SIG-M5 treated with dmso at 0.1 percent for 504 hours (cell line): ENCODE measurements at regions not wholly inside any gene's neighbourhood (a gene's known extent, or its start where the extent isn't known, plus 50 kb on each side); places are given as distances from the start of the nearest gene placed in this dataset.
"Not testable (repeated sequence)": the region's sequence is repeated elsewhere in the genome, so short reads cannot be mapped to it uniquely, and the experiment has no call there.

Experiments
- DNase-seq: peaks from one replicate; lab custom pipeline; 2025; ENCODE audit not compliant: unreplicated experiment; lab: John Stamatoyannopoulos, UW

DNA sequence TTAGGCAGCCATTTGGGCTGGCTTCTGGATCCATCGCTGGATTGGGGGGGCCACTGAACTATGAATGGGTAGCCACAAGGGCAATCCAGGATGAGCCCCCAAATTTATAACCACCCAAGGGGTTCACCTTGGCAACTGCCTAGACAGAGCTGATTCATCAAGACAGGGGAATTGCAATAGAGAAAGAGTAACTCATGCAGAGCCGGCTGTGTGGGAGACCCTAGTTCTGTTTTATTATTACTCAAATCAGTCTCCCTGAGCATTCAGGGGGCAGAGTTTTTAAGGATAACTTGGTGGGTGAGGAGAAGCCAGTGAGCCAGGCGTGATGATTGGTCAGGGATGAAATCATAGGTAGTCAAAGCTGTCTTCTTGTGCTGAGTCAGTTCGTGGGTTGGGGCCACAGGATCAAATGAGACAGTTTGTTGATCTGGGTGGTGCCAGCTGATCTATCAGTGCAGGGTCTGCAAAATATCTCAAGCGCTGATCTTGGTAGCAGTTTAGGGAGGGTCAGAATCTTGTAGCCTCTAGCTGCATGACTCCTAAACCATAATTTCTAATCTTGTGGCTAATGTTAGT is 57.9 kb downstream of the DNAJB9 start:
- DNase-seq, result no peak

- no peak for DNase-seq
Observed at GRCh38 chr7:108628678-108629077, 59.0 kb downstream of the DNAJB9 start.

GRCh38 chr7:108629651-108630400 is 60.2 kb downstream of the DNAJB9 start:
- DNase-seq, result no peak

DNA sequence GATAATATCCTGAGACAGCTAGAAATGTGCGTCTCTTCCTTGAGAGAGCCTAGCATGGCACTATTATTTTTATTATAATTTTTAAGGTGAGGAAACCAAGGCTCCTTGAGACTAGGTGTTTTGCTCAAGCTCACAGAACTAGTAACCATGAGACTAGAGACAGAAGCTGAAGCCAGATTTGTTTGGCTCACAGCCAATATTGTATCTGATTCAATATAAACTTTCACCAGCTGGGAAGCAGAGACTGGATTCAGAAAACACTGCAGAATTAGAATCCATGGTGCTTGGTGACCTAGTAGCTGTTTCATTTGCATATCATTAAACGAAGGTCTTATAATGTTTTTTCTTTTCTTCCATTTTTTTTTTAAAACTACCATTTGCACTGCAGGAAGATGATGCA is 64.4 kb downstream of the DNAJB9 start:
- no peak for DNase-seq

DNA sequence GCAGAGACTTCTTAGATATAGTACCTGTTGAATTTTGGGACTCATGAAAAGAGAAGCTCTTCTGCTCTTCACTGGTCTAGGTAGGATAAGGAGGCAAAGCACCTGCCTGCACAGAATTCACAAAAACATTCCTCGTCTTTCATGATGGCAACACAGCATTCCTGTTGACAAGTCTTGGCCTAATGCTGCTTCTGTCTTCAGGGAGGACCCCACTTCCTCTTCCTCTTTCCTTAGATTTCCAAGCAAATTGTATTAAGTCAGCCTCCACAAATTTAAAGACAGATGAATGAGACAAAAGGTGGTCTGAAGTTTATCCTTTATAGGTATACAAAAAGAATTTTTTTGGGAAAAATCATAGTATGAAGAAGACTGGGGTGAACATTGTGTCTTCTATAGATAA is 64.9 kb downstream of the DNAJB9 start:
- DNase-seq, result no peak

- DNase-seq, result no peak
Observed at GRCh38 chr7:108637049-108637621, 67.5 kb downstream of the DNAJB9 start.

- DNase-seq, result no peak
Observed at GRCh38 chr7:108642126-108642525, 72.5 kb downstream of the DNAJB9 start.

DNA sequence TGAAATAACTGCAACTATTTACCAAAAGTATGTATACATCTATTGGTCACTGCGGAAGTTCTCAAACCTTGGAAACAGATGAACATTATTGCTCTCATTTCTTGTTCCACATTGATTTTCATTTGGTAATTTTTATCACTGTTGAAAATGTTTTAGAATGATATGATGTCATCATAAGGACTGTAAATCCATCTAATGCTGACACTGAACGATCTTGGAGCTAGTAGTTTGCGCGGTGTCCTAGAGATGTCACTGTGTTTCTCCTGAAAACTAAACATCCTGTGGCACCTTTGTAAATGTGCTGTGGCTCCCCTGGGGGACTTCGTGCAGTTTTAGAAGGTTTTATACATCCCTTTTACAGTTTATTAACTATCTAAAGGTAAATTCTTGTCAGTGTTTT is 73.5 kb downstream of the DNAJB9 start:
- no peak for DNase-seq

GRCh38 chr7:108648989-108649388 is 79.3 kb downstream of the DNAJB9 start:
- DNase-seq, result no peak

- DNase-seq, result no peak
Observed at GRCh38 chr7:108650467-108650866, 80.8 kb downstream of the DNAJB9 start.

GRCh38 chr7:108652886-108653285 is 83.2 kb downstream of the DNAJB9 start:
- no peak for DNase-seq

DNA sequence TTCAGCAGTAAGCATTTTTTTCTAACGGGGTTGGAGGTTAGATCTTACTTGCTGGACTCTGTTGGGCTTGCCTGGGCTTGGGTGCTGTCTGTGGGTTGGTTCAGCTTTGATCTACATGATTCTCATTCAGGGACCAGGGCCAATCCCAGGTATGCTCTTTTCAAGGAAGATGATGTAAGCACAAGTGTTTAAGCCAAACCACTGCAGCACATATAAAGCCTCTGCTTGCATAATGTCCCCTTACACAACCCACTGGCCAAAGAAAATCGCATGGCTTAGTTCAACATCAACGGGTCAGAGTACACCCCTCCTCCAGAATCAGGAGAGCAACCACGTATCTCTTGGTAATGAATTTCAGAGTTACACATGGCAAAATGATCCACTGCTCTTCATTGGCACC is 83.9 kb downstream of the DNAJB9 start:
- DNase-seq, result no peak

- DNase-seq, result not testable (repeated sequence)
Observed at GRCh38 chr7:108657140-108657726, 87.6 kb downstream of the DNAJB9 start.

- no peak for DNase-seq
Observed at GRCh38 chr7:108659261-108659660, 89.6 kb downstream of the DNAJB9 start.

DNA sequence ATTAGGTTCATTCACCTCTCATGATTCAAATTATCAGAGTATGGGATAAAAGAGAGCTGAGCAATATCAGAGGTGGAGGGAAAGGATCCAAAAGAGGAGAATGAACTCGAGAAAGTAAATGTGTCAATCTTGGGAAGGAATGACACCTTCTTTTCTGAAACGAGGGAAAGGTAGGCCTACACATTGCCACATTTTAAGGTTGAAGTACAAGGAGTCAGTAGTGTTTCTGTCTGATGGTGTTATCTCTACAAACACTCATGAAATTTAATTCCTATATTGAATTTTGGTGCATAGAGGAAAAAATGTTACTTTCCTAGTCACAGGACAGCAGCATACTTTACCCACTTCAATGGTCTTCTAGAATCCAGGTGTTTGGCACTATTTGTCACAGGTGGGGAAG is 90.2 kb downstream of the DNAJB9 start:
- DNase-seq, result no peak

GRCh38 chr7:108660465-108660864 is 90.8 kb downstream of the DNAJB9 start:
- DNase-seq, result no peak

- DNase-seq, result no peak
Observed at GRCh38 chr7:108662783-108663362, 93.2 kb downstream of the DNAJB9 start.

DNA sequence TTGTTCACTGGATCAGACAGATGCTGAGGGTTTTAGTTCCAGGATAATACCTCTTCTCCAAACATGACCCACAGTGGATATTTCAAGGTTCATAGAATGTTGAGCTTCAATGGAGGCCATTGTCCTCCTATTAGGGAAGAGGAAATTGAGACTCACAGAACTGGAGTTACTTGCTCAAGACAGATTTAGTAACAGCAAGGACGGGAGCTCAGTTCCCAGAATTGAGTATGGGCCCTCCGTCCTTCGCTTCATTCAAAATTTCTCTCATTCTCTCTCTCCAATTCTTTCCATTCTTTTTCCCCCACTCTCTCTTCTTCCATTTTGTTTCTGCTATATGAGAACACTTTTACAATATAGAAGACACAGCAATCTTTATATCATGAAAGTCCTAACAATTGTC is 94.0 kb downstream of the DNAJB9 start:
- no peak for DNase-seq

DNA sequence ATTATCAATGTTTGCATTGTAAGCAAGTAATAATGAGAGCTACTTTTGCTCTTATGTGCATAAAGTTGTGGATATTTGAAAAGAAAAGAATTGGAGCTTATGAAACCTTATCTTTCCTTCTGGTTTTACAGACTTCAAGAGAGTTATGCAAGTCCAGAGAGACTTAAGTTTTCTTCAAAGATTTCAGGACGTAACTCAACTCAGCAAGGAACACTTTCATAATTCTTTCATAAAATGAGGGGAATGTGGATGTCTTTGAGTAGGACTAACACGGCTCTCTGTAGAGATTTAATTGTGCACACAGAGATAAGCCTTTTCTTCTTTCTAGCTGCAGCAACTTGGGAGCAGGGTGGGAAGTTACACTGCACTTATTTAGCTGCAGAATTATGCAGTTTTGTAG is 97.5 kb downstream of the DNAJB9 start:
- no peak for DNase-seq

DNA sequence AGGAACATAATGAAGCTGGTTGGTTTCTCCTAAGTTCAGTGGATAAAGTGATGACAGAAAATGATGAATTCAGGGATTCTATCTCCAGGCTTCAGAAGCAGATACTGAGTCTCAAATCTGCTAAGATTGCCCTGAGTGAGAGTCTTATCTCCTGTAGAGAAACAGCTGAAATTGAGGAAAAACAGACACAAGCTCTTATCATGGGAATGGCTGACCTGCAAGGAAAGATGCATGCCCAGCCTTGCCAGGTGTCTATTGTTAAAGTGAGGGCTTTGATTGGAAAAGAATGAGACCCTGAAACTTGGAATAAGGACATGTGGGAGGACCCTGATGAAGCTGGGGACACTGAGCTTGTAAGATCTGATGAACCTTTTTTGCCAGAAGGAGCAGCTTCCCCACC is 100.3 kb downstream of the DNAJB9 start:
- no peak for DNase-seq

GRCh38 chr7:108673699-108674098 is 104.0 kb downstream of the DNAJB9 start:
- DNase-seq, result not testable (repeated sequence)

DNA sequence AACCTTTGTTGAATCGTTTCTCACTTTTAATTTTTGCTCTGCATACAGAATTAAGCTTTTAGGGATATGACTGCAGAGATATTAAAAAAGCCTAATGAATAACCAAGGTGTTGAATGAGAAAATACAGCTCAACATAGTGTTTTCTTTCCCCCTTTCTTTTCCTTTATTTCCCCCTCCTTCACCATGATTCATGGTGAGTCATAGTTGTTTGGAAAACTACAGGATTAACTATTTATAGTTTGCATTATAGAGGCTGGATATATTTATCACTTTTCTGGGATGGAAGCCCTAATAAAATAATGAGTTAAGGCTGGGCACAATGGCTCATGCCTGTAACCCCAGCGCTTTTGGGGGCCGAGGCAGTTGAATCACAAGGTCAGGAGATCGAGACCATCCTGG is 115.0 kb downstream of the DNAJB9 start:
- DNase-seq, result no peak
